ENCODE measurements at regions not wholly inside any gene's neighbourhood (a gene's known extent, or its start where the extent isn't known, plus 50 kb on each side); places are given as distances from the start of the nearest gene placed in this dataset.

- H2BK15ac ChIP-seq (ENCODE audit: low read depth, low read length), result no peak overlapping the region
- no CpG with 5 or more reads among the region's 2 CpGs for WGBS (ENCODE audit: extremely low coverage, insufficient read length, low lambda C conversion rate)
- no peak overlapping the region for H3K4me3 Mint-ChIP-seq
- H3K23ac ChIP-seq (ENCODE audit: insufficient read length, low read depth, low read length), result no peak overlapping the region
- no peaks in the 10 kb centered on the region for H3K27me3 Mint-ChIP-seq (ENCODE audit: low read depth)
- H2BK20ac ChIP-seq (ENCODE audit: low read depth, low read length, poor library complexity, severe bottlenecking), result no peak overlapping the region
- no peaks in the 10 kb centered on the region for H3K23me2 ChIP-seq (ENCODE audit: insufficient read length, low read depth, low read length, poor library complexity, severe bottlenecking)
- H3T11ph ChIP-seq (ENCODE audit: low read length), result no peak overlapping the region
- no peaks in the 10 kb centered on the region for H3K4me1 Mint-ChIP-seq
- no peak overlapping the region for H4K8ac ChIP-seq (replicated peaks; ENCODE audit: insufficient read length, low read depth, low read length)
- no peaks in the 10 kb centered on the region for H3K9me3 ChIP-seq (ENCODE audit: control insufficient read depth, low read depth, low read length)
- H3K4me2 ChIP-seq (ENCODE audit: insufficient read depth, insufficient read length, low read length), result no peak overlapping the region
- no peak overlapping the region for H3K4ac ChIP-seq (ENCODE audit: low read depth, low read length)
- H3K9ac ChIP-seq (ENCODE audit: extremely low read depth, insufficient read length, low read length), result no peak overlapping the region
- H3K14ac ChIP-seq (ENCODE audit: insufficient read depth, low read length), result no peak overlapping the region
- H3K27ac ChIP-seq (ENCODE audit: insufficient read length, low read depth, low read length), result no peak overlapping the region
- H2AFZ ChIP-seq (ENCODE audit: low read length), result no peak overlapping the region
- TF ChIP-seq CTCF (conservative IDR thresholded peaks at IDR 0.05), result no peak
- no peak overlapping the region for H2BK5ac ChIP-seq (ENCODE audit: insufficient read length, low read length)
- H4K20me1 ChIP-seq (ENCODE audit: control insufficient read depth, insufficient read depth, insufficient read length), result no peaks in the 10 kb centered on the region
- H3K56ac ChIP-seq (ENCODE audit: insufficient read length, low read depth, low read length), result no peak overlapping the region
- H2BK120ac ChIP-seq (ENCODE audit: low read depth, low read length, poor library complexity, severe bottlenecking), result no peak overlapping the region
- no peaks in the 10 kb centered on the region for H3K4me1 ChIP-seq (ENCODE audit: insufficient read depth, low read length)
- H3K27me3 ChIP-seq (ENCODE audit: insufficient read depth, low read length), result no peaks in the 10 kb centered on the region
- H4K91ac ChIP-seq (ENCODE audit: insufficient read length, low read depth, low read length), result no peak overlapping the region
- H3K18ac ChIP-seq (ENCODE audit: insufficient read length, low read depth, low read length), result no peak overlapping the region
- H2BK12ac ChIP-seq (ENCODE audit: insufficient read length, low read depth, low read length), result no peak overlapping the region
- no peaks in the 10 kb centered on the region for H3K9me3 Mint-ChIP-seq
- no peak overlapping the region for H3K27ac Mint-ChIP-seq
- no peak overlapping the region for H2AK5ac ChIP-seq (ENCODE audit: insufficient read length, low read length)
- no peak overlapping the region for H4K5ac ChIP-seq (ENCODE audit: insufficient read length, low read depth, low read length)
- no peaks in the 10 kb centered on the region for H3K79me2 ChIP-seq (ENCODE audit: insufficient read depth, low read length)
- no peaks in the 10 kb centered on the region; a peak in 2 of 7 replicates for H3K36me3 Mint-ChIP-seq (ENCODE audit: insufficient read depth in 1 of 3, low read depth in 3 of 3)
- no peaks in the 10 kb centered on the region for H3K79me1 ChIP-seq (ENCODE audit: insufficient read depth, low read depth, low read length, poor library complexity, severe bottlenecking)
- no peak for DNase-seq
Observed at GRCh38 chr6:125489579-125490285, 188.0 kb upstream of the HDDC2 start.
